CD4-positive, alpha-beta memory T cell (primary cell): ENCODE measurements at regions not wholly inside any gene's neighbourhood (a gene's known extent, or its start where the extent isn't known, plus 50 kb on each side); places are given as distances from the start of the nearest gene placed in this dataset.

Experiments used
- CTCF ChIA-PET: fragments of 350-600 bp; sonication (Branson Sonifier 250); formaldehyde crosslinking; loops from one replicate; lab custom pipeline; 2021; ENCODE audit warnings: inconsistent platforms; ENCODE audit not compliant: partially characterized antibody; lab: Charles Lee
- POLR2A ChIA-PET: fragments of 350-600 bp; sonication (Branson Sonifier 250); formaldehyde crosslinking; loops from one replicate; lab custom pipeline; 2021; ENCODE audit not compliant: partially characterized antibody; lab: Charles Lee
- DNase-seq, 5 donors: peaks; one replicate each; pipeline versions ENCODE4 v3.0.0 to v3.0.0-alpha.2; 2020 to 2022; ENCODE audit warnings: mixed read lengths in 1 of 5
- H3K27ac ChIP-seq: one replicate; pipeline ENCODE4 v1.7.0; 2013; ENCODE audit warnings: low read depth, low read length
- H3K27me3 ChIP-seq: 2 replicates; pipeline ENCODE4 v1.7.0; 2013; ENCODE audit warnings: mild to moderate bottlenecking, low read length, moderate library complexity; ENCODE audit not compliant: insufficient read depth
- H3K36me3 ChIP-seq: 2 replicates; pipeline ENCODE4 v1.7.0; 2013; ENCODE audit warnings: mild to moderate bottlenecking, low read length, moderate library complexity; ENCODE audit not compliant: insufficient read depth
- H3K4me1 ChIP-seq: 2 replicates; pipeline ENCODE4 v1.7.0; 2013; ENCODE audit warnings: mild to moderate bottlenecking, low read length, moderate library complexity; ENCODE audit not compliant: insufficient read depth
- H3K4me3 ChIP-seq, 2 donors: one replicate each; pipeline ENCODE4 v1.7.0; 2013; ENCODE audit warnings: low read length in 2 of 2, mild to moderate bottlenecking in 1 of 2
- H3K9me3 ChIP-seq, 2 donors: one replicate each; pipeline ENCODE4 v1.7.0; 2013; ENCODE audit warnings: low read length in 2 of 2, control low read depth in 1 of 2; ENCODE audit not compliant: control insufficient read depth in 1 of 2
- H3K27ac Mint-ChIP-seq, 7 donors: one replicate each; pipeline ENCODE4 v1.8.0; 2020 to 2021; ENCODE audit warnings: mixed read lengths in 7 of 7, mild to moderate bottlenecking in 6 of 7, inconsistent platforms in 3 of 7, moderate library complexity in 3 of 7
- H3K27me3 Mint-ChIP-seq, 2 donors: one replicate each; pipeline ENCODE4 v1.8.0; 2020 to 2021; ENCODE audit warnings: mixed read lengths in 2 of 2
- H3K36me3 Mint-ChIP-seq, 2 donors: one replicate each; pipeline ENCODE4 v1.8.0; 2020 to 2021; ENCODE audit warnings: mixed read lengths in 2 of 2, inconsistent platforms in 1 of 2, mild to moderate bottlenecking in 1 of 2
- H3K4me1 Mint-ChIP-seq, 4 donors: one replicate each; pipeline ENCODE4 v1.8.0; 2020 to 2021; ENCODE audit warnings: mixed read lengths in 4 of 4, mild to moderate bottlenecking in 1 of 4
- H3K4me3 Mint-ChIP-seq, 8 donors: one replicate each; pipeline ENCODE4 v1.8.0; 2020 to 2021; ENCODE audit warnings: mixed read lengths in 8 of 8, mild to moderate bottlenecking in 7 of 8, moderate library complexity in 6 of 8, inconsistent platforms in 3 of 8
- H3K9me3 Mint-ChIP-seq, 8 donors: one replicate each; pipeline ENCODE4 v1.8.0; 2020 to 2021; ENCODE audit warnings: mixed read lengths in 8 of 8, mild to moderate bottlenecking in 5 of 8, inconsistent platforms in 3 of 8, moderate library complexity in 1 of 8
- intact Hi-C: fragments of 100-400 bp; cut with micrococcal nuclease; formaldehyde crosslinking; loops from one replicate; pipeline ENCODE4 v1.15.1; 2023

DNA sequence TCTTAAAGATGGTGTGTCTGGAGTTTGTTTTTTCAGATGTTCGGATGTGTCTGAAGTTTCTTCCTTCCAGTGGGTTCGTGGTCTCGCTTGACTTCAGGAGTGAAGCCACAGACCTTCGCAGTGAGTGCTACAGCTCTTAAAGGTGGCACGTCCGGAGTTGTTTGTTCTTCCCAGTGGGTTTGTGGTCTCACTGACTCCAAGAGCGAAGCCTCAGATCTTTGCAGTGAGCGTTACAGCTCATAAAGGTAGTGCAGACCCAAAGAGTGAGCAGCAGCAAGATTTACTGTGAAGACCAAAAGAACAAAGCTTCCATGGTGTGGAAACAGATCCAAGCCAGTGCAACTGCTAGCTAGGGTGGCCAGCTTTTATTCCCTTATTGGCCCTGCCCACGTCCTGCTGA, 1430.4 kb upstream of the B3GALT2 start:
- intact Hi-C loops = no loop called here

DNA sequence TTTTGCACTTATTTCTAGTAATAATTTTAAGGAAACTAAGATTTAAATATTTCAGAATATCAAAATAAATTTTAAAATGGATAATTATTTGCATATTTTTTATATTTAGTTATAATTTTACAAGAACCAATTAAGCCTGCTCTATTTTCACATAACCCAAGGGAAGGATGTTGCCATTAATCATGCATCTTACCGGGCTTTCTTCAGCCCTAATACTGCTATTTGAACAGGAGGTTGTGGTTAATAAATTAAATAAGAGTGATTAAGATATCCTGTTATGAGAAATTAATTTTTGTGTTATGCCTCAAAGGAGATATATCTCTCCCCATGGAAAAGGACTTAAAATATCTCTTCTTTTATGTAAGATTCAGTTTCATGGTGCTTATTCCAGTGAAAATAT, 1415.8 kb upstream of the B3GALT2 start:
- no peaks in the 10 kb centered on the region for H3K4me1 ChIP-seq
- no peak for DNase-seq
- H3K27ac Mint-ChIP-seq = no peak overlapping the region
- no peaks in the 10 kb centered on the region for H3K36me3 ChIP-seq
- H3K9me3 ChIP-seq = no peaks in the 10 kb centered on the region
- no peak overlapping the region for H3K4me3 Mint-ChIP-seq
- H3K4me1 Mint-ChIP-seq = no peaks in the 10 kb centered on the region
- H3K27ac ChIP-seq = no peak overlapping the region
- intact Hi-C loops = no loop called here
- H3K36me3 Mint-ChIP-seq = no peaks in the 10 kb centered on the region
- H3K27me3 ChIP-seq = no peaks in the 10 kb centered on the region
- no peaks in the 10 kb centered on the region for H3K27me3 Mint-ChIP-seq
- CTCF ChIA-PET = no interaction called here
- H3K9me3 Mint-ChIP-seq = no peaks in the 10 kb centered on the region
- H3K4me3 ChIP-seq = no peak overlapping the region
- POLR2A ChIA-PET = no interaction called here

More for the DNA sequence above, 1430.4 kb upstream of the B3GALT2 start:
- ChIA-PET CTCF (no interaction called here), POLR2A (no interaction called here)
- H3K9me3 ChIP-seq = no peaks in the 10 kb centered on the region
- Mint-ChIP-seq H3K36me3 (no peaks in the 10 kb centered on the region), H3K27me3 (no peaks in the 10 kb centered on the region), H3K9me3 (peaks cover 0 to 7% (median 0%) of the 10 kb centered on the region in 8 donors), H3K4me3 (no peak overlapping the region), H3K4me1 (no peaks in the 10 kb centered on the region), H3K27ac (no peak overlapping the region)
- no peak overlapping the region for H3K27ac ChIP-seq
- no peaks in the 10 kb centered on the region for H3K4me1 ChIP-seq
- DNase-seq = no peak
- no peak overlapping the region for H3K4me3 ChIP-seq
- no peaks in the 10 kb centered on the region for H3K27me3 ChIP-seq
- H3K36me3 ChIP-seq = no peaks in the 10 kb centered on the region

DNA sequence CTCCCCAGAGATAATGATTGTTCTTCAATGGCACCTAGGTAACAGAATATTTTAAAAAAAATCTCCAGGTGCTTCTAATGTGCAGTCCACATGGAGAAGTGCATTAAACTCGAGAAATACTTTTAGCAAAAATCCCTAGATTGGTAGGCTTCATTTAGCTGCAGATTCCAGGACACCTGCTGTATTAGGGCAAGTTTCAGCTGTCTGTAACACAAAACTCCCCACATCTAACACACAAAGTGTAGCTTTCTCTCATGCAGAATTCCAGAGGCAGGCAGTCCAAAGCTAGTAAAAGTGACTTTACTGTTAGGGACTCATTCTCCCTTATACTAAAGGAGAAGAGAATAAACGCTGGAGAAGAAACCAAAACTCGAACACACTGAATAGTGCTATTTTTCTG, 1414.3 kb upstream of the B3GALT2 start:
- no peaks in the 10 kb centered on the region for H3K36me3 ChIP-seq
- no peak overlapping the region for H3K4me3 ChIP-seq
- ChIA-PET POLR2A (no interaction called here), CTCF (no interaction called here)
- H3K9me3 ChIP-seq = no peaks in the 10 kb centered on the region
- no peaks in the 10 kb centered on the region for H3K27me3 Mint-ChIP-seq
- no peak overlapping the region for H3K27ac Mint-ChIP-seq
- no peaks in the 10 kb centered on the region for H3K27me3 ChIP-seq
- intact Hi-C loops = no loop called here
- H3K9me3 Mint-ChIP-seq = no peaks in the 10 kb centered on the region
- H3K27ac ChIP-seq = no peak overlapping the region
- H3K36me3 Mint-ChIP-seq = no peaks in the 10 kb centered on the region
- H3K4me3 Mint-ChIP-seq = no peak overlapping the region
- no peak for DNase-seq
- no peaks in the 10 kb centered on the region for H3K4me1 Mint-ChIP-seq
- no peaks in the 10 kb centered on the region for H3K4me1 ChIP-seq

DNA sequence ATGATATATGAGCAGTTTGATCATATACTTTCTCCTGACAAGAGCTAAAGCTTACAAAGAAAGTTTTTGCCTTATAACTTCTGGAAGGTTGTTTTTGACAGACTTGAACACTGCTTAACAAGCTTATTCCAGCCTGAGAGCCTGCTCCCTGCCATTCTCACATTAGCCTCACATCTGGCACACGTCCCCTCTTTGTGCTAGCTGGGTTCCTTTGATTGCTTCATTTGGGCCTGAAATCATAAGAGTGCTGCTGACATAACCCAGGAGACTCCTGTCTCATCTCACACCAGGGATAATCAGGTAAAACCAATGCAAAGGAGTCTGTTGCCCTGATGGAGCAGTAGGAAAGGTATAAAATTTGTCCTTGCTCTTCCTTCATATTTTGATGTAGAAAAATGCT, 1411.7 kb upstream of the B3GALT2 start:
- no peaks in the 10 kb centered on the region for H3K4me1 ChIP-seq
- H3K27me3 Mint-ChIP-seq = no peaks in the 10 kb centered on the region
- no peaks in the 10 kb centered on the region for H3K27me3 ChIP-seq
- H3K27ac Mint-ChIP-seq = no peak overlapping the region
- no peaks in the 10 kb centered on the region for H3K36me3 Mint-ChIP-seq
- CTCF ChIA-PET = no interaction called here
- H3K9me3 Mint-ChIP-seq = no peaks in the 10 kb centered on the region
- intact Hi-C loops = no loop called here
- DNase-seq = no peak
- H3K4me1 Mint-ChIP-seq = no peaks in the 10 kb centered on the region
- H3K27ac ChIP-seq = no peak overlapping the region
- H3K4me3 ChIP-seq = no peak overlapping the region
- POLR2A ChIA-PET = no interaction called here
- H3K4me3 Mint-ChIP-seq = no peak overlapping the region
- H3K9me3 ChIP-seq = no peaks in the 10 kb centered on the region
- H3K36me3 ChIP-seq = no peaks in the 10 kb centered on the region

DNA sequence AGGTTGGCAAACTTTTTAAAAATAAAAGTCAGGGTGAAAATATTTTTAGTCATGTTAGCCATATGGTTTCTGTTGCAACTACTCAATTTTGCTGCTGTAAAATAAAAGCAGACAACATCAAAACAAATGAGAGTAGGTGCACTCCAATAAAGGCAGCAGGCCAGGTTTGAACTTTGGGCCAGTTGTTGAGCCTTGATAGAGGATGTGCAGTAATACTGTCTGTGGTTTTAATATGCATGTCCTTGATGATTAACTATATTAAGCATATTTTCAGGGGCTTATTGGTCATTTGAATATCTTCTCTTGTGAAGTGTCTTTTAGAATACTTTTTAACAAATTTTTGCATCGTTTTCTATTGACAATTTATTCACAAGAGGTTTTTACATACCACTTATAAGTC, 1399.9 kb upstream of the B3GALT2 start:
- no peaks in the 10 kb centered on the region for H3K4me1 Mint-ChIP-seq
- intact Hi-C loops = no loop called here
- no peak overlapping the region for H3K4me3 Mint-ChIP-seq
- no peak for DNase-seq
- POLR2A ChIA-PET = no interaction called here
- CTCF ChIA-PET = no interaction called here
- Histone ChIP-seq H3K4me3 (no peak overlapping the region), H3K9me3 (no peaks in the 10 kb centered on the region), H3K27me3 (no peaks in the 10 kb centered on the region), H3K27ac (no peak overlapping the region), H3K36me3 (no peaks in the 10 kb centered on the region), H3K4me1 (no peaks in the 10 kb centered on the region)
- H3K27ac Mint-ChIP-seq = no peak overlapping the region
- H3K9me3 Mint-ChIP-seq = peaks cover 0 to 2% (median 0%) of the 10 kb centered on the region in 8 donors
- no peaks in the 10 kb centered on the region for H3K27me3 Mint-ChIP-seq
- no peaks in the 10 kb centered on the region for H3K36me3 Mint-ChIP-seq

DNA sequence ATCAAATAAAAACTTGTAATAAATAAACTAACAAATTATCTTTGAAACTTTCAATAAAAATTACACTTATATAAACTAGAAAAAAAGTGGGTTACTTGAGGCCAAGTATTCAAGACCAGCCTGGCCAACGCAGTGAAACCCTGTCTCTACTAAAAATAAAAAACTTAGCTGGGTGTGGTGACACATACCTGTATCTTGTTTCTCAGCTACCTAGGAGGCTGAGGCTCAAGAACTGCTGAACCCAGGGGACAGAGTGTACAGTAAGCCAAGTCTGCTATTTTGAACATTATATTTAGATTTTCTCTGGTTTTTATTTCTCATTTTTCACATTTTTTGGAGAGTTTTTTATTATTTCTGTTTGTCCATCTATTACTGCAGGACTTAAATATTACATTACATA, 1397.6 kb upstream of the B3GALT2 start:
- ChIA-PET POLR2A (no interaction called here), CTCF (no interaction called here)
- Mint-ChIP-seq H3K27ac (no peak overlapping the region), H3K4me1 (no peaks in the 10 kb centered on the region), H3K36me3 (no peaks in the 10 kb centered on the region), H3K27me3 (no peaks in the 10 kb centered on the region), H3K9me3 (peaks cover 0 to 2% (median 0%) of the 10 kb centered on the region in 8 donors), H3K4me3 (no peak overlapping the region)
- H3K9me3 ChIP-seq = no peaks in the 10 kb centered on the region
- DNase-seq = no peak
- no peaks in the 10 kb centered on the region for H3K27me3 ChIP-seq
- no peak overlapping the region for H3K27ac ChIP-seq
- intact Hi-C loops = no loop called here
- no peaks in the 10 kb centered on the region for H3K36me3 ChIP-seq
- H3K4me3 ChIP-seq = no peak overlapping the region
- H3K4me1 ChIP-seq = no peaks in the 10 kb centered on the region

DNA sequence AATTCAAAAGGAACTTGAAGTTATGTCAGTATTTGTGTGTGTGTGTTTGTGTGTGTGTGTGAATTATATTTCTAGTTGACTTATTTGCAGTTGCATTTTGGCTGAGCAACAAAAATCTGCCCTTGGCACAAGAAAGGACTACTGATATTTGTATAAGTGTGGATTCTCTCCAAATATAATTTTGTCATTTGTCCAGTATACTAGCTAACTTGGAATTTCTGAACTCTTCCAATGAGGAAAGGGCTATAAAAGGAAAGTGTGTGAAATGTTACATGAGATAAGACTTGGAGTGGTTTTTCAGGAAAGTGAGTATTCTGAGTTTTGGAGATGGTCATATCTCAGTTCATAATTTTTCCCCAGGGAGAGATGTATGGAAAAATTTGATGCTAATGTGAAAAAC, 1384.1 kb upstream of the B3GALT2 start:
- Histone ChIP-seq H3K27me3 (no peaks in the 10 kb centered on the region), H3K9me3 (no peaks in the 10 kb centered on the region), H3K36me3 (no peaks in the 10 kb centered on the region), H3K4me3 (no peak overlapping the region), H3K4me1 (no peaks in the 10 kb centered on the region), H3K27ac (no peak overlapping the region)
- H3K27ac Mint-ChIP-seq = no peak overlapping the region
- CTCF ChIA-PET = no interaction called here
- intact Hi-C loops = no loop called here
- no peak overlapping the region for H3K4me3 Mint-ChIP-seq
- POLR2A ChIA-PET = no interaction called here
- no peaks in the 10 kb centered on the region for H3K9me3 Mint-ChIP-seq
- H3K4me1 Mint-ChIP-seq = no peaks in the 10 kb centered on the region
- H3K36me3 Mint-ChIP-seq = no peaks in the 10 kb centered on the region
- DNase-seq = no peak
- no peaks in the 10 kb centered on the region for H3K27me3 Mint-ChIP-seq

DNA sequence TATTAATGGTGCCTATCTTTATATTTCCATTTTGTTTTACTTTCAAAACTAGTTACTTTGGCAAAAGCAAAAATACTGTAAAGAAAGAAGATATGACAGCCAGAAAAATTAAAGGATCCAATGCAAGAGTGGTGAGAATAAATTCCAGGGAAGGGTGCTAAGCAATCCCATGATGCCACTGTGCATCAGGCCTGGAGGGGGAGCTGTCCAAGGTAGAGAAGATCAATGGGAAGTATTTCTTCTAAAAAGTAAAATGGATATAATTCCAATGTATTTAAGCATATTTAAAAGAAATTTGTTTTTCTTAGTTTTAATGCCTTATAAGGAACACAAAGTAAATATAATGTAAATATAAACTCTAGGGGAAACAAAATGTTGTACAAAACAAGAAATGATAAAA, 1382.2 kb upstream of the B3GALT2 start:
- Histone ChIP-seq H3K27ac (no peak overlapping the region), H3K27me3 (no peaks in the 10 kb centered on the region), H3K4me1 (no peaks in the 10 kb centered on the region), H3K9me3 (no peaks in the 10 kb centered on the region), H3K4me3 (no peak overlapping the region), H3K36me3 (no peaks in the 10 kb centered on the region)
- intact Hi-C loops = no loop called here
- CTCF ChIA-PET = no interaction called here
- no peak overlapping the region for H3K4me3 Mint-ChIP-seq
- H3K27ac Mint-ChIP-seq = no peak overlapping the region
- no peaks in the 10 kb centered on the region for H3K27me3 Mint-ChIP-seq
- POLR2A ChIA-PET = no interaction called here
- peaks cover 0 to 2% (median 0%) of the 10 kb centered on the region in 8 donors for H3K9me3 Mint-ChIP-seq
- no peak for DNase-seq
- H3K4me1 Mint-ChIP-seq = no peaks in the 10 kb centered on the region
- H3K36me3 Mint-ChIP-seq = no peaks in the 10 kb centered on the region
